ENCODE measurements at regions not wholly inside any gene's neighbourhood (a gene's known extent, or its start where the extent isn't known, plus 50 kb on each side); places are given as distances from the start of the nearest gene placed in this dataset.

- no peak for TF ChIP-seq POLR2A (IDR thresholded peaks at IDR 0.05)
- no peak for TF ChIP-seq CTCF (IDR thresholded peaks at IDR 0.05)
These were observed 439.7 kb upstream of the FRG2C start for GRCh38 chr3:75224412-75224811.

Data from prostate gland (tissue), 2 donors.